BLaER1 treated with 17β-estradiol and CSF1 and Interleukin-3, amounts not matched to agents 10 nM and 100 nM (cell line): ENCODE measurements at regions not wholly inside any gene's neighbourhood (a gene's known extent, or its start where the extent isn't known, plus 50 kb on each side); places are given as distances from the start of the nearest gene placed in this dataset.

Source experiments
- H3K27ac ChIP-seq, 11 experiments: shearing (Covaris generic); formaldehyde crosslinking; 2 replicates each; pipeline ENCODE4 v1.8.1; 2022
- H3K27me3 ChIP-seq, 11 experiments: shearing (Covaris generic); formaldehyde crosslinking; 2 replicates each; pipeline ENCODE4 v1.8.1; 2022
- H3K36me3 ChIP-seq, 11 experiments: shearing (Covaris generic); formaldehyde crosslinking; 2 replicates each; pipeline ENCODE4 v1.8.1; 2022
- H3K4me1 ChIP-seq, 10 experiments: shearing (Covaris generic); formaldehyde crosslinking; 2 replicates each; pipeline ENCODE4 v1.8.1; 2022
- H3K4me2 ChIP-seq, 11 experiments: shearing (Covaris generic); formaldehyde crosslinking; 2 replicates each; pipeline ENCODE4 v1.8.1; 2022
- H3K4me3 ChIP-seq, 10 experiments: shearing (Covaris generic); formaldehyde crosslinking; 2 replicates each; pipeline ENCODE4 v1.8.1; 2022
- H3K9ac ChIP-seq, 11 experiments: shearing (Covaris generic); formaldehyde crosslinking; 2 replicates each; pipeline ENCODE4 v1.8.1; 2022
- H3K9me3 ChIP-seq, 11 experiments: shearing (Covaris generic); formaldehyde crosslinking; replicated peaks in 1 of 11; 2 replicates each; pipeline ENCODE4 v1.8.1; 2022
- H4K20me1 ChIP-seq, 11 experiments: shearing (Covaris generic); formaldehyde crosslinking; 2 replicates each; pipeline ENCODE4 v1.8.1; 2022
- Cebpa-rat ChIP-seq, 11 experiments: shearing (Covaris generic); IDR thresholded peaks; 2 replicates each; pipeline ENCODE4 v1.8.1; 2022

GRCh38 chr15:79178594-79178993 is 88.0 kb upstream of the RASGRF1 start:
- TF ChIP-seq Cebpa-rat (IDR thresholded peaks at IDR 0.05), result no peak
- H3K9me3 ChIP-seq, result no peaks in the 10 kb centered on the region
- H4K20me1 ChIP-seq, result no peaks in the 10 kb centered on the region
- H3K36me3 ChIP-seq, result no peaks in the 10 kb centered on the region
- H3K27ac ChIP-seq, result no peak overlapping the region
- H3K9ac ChIP-seq, result no peak overlapping the region
- H3K4me3 ChIP-seq, result no peak overlapping the region
- no peak overlapping the region for H3K4me2 ChIP-seq
- H3K27me3 ChIP-seq, result no peaks in the 10 kb centered on the region
- H3K4me1 ChIP-seq, result peaks cover 0 to 6% (median 0%) of the 10 kb centered on the region in 10 experiments; a peak in 1 of 20 replicates

- Histone ChIP-seq H3K4me1 (peaks cover 0 to 8% (median 0%) of the 10 kb centered on the region in 10 experiments; a peak in 3 of 20 replicates), H3K27me3 (no peaks in the 10 kb centered on the region), H4K20me1 (no peaks in the 10 kb centered on the region), H3K9ac (no peak overlapping the region), H3K4me3 (no peak overlapping the region), H3K27ac (no peak overlapping the region), H3K9me3 (no peaks in the 10 kb centered on the region), H3K4me2 (no peak overlapping the region), H3K36me3 (no peaks in the 10 kb centered on the region)
- TF ChIP-seq Cebpa-rat (IDR thresholded peaks at IDR 0.05), result no peak
Measured at GRCh38 chr15:79176151-79176550, 85.6 kb upstream of the RASGRF1 start.

- no peak overlapping the region for H3K4me2 ChIP-seq
- H3K4me3 ChIP-seq, result no peak overlapping the region
- no peaks in the 10 kb centered on the region for H4K20me1 ChIP-seq
- no peaks in the 10 kb centered on the region for H3K36me3 ChIP-seq
- no peaks in the 10 kb centered on the region for H3K27me3 ChIP-seq
- H3K9ac ChIP-seq, result no peak overlapping the region
- no peak for TF ChIP-seq Cebpa-rat (IDR thresholded peaks at IDR 0.05)
- no peaks in the 10 kb centered on the region for H3K9me3 ChIP-seq
- H3K4me1 ChIP-seq, result peaks cover 13 to 31% (median 25%) of the 10 kb centered on the region in 10 experiments; a peak in 19 of 20 replicates
- H3K27ac ChIP-seq, result no peak overlapping the region
Measured at GRCh38 chr15:79172801-79173460, 82.4 kb upstream of the RASGRF1 start.

- no peak overlapping the region for H3K27ac ChIP-seq
- peaks cover 0 to 3% (median 0%) of the 10 kb centered on the region in 11 experiments; a peak in 3 of 22 replicates for H3K9me3 ChIP-seq
- H3K9ac ChIP-seq, result no peak overlapping the region
- H4K20me1 ChIP-seq, result no peaks in the 10 kb centered on the region
- TF ChIP-seq Cebpa-rat (IDR thresholded peaks at IDR 0.05), result no peak
- no peaks in the 10 kb centered on the region for H3K36me3 ChIP-seq
- no peak overlapping the region for H3K4me2 ChIP-seq
- no peak overlapping the region for H3K4me3 ChIP-seq
- H3K4me1 ChIP-seq, result peaks cover 13 to 40% (median 34%) of the 10 kb centered on the region in 10 experiments; a peak in 19 of 20 replicates
- H3K27me3 ChIP-seq, result no peaks in the 10 kb centered on the region
Measured at GRCh38 chr15:79172032-79172481, 81.5 kb upstream of the RASGRF1 start.

GRCh38 chr15:79171320-79172031 is 80.9 kb upstream of the RASGRF1 start:
- Histone ChIP-seq H4K20me1 (no peaks in the 10 kb centered on the region), H3K4me2 (0 out of 22 replicates have a peak overlapping the region, but pooled peaks of 1 of the 11 experiments have one; percentile 8), H3K4me1 (peaks cover 13 to 46% (median 40%) of the 10 kb centered on the region in 10 experiments; a peak in 19 of 20 replicates), H3K4me3 (no peak overlapping the region), H3K27ac (no peak overlapping the region), H3K9me3 (peaks cover 0 to 9% (median 1%) of the 10 kb centered on the region in 11 experiments; a peak in 6 of 22 replicates), H3K36me3 (no peaks in the 10 kb centered on the region), H3K9ac (no peak overlapping the region), H3K27me3 (no peaks in the 10 kb centered on the region)
- no peak for TF ChIP-seq Cebpa-rat (IDR thresholded peaks at IDR 0.05)

GRCh38 chr15:79170256-79170664 is 79.7 kb upstream of the RASGRF1 start:
- no peak for TF ChIP-seq Cebpa-rat (IDR thresholded peaks at IDR 0.05)
- H3K27ac ChIP-seq, result no peak overlapping the region
- no peak overlapping the region for H3K9ac ChIP-seq

GRCh38 chr15:79169526-79170133 is 79.0 kb upstream of the RASGRF1 start:
- Histone ChIP-seq H3K36me3 (no peaks in the 10 kb centered on the region), H4K20me1 (no peaks in the 10 kb centered on the region), H3K27ac (no peak overlapping the region), H3K9ac (no peak overlapping the region), H3K27me3 (no peaks in the 10 kb centered on the region), H3K9me3 (peaks cover 9 to 27% (median 20%) of the 10 kb centered on the region in 11 experiments; a peak in 20 of 22 replicates), H3K4me2 (peak overlapping the region; percentile 4 to 46 (median 33); a peak in 16 of 22 replicates), H3K4me3 (no peak overlapping the region), H3K4me1 (peaks cover 13 to 58% (median 51%) of the 10 kb centered on the region in 10 experiments; a peak in 19 of 20 replicates)
- TF ChIP-seq Cebpa-rat (IDR thresholded peaks at IDR 0.05), result no peak

More at GRCh38 chr15:79170256-79170664, 79.7 kb upstream of the RASGRF1 start:
- Histone ChIP-seq H4K20me1 (no peaks in the 10 kb centered on the region), H3K4me3 (no peak overlapping the region), H3K9me3 (peaks cover 3 to 21% (median 14%) of the 10 kb centered on the region in 11 experiments; a peak in 20 of 22 replicates), H3K27me3 (no peaks in the 10 kb centered on the region), H3K4me2 (peak overlapping the region; percentile 4 to 46 (median 28); a peak in 15 of 22 replicates), H3K36me3 (no peaks in the 10 kb centered on the region), H3K4me1 (peaks cover 13 to 58% (median 51%) of the 10 kb centered on the region in 10 experiments; a peak in 19 of 20 replicates)

- Histone ChIP-seq H3K4me1 (peaks cover 13 to 58% (median 51%) of the 10 kb centered on the region in 10 experiments; a peak in 19 of 20 replicates), H3K9ac (no peak overlapping the region), H3K27ac (no peak overlapping the region), H3K4me2 (peak overlapping the region in 6 of 11 experiments; percentile 26 to 46 (median 36); a peak in 12 of 22 replicates), H3K9me3 (peaks cover 15 to 34% (median 26%) of the 10 kb centered on the region in 11 experiments; a peak in 20 of 22 replicates), H3K4me3 (no peak overlapping the region), H3K27me3 (no peaks in the 10 kb centered on the region), H4K20me1 (no peaks in the 10 kb centered on the region), H3K36me3 (no peaks in the 10 kb centered on the region)
- TF ChIP-seq Cebpa-rat (IDR thresholded peaks at IDR 0.05), result no peak
Measured at GRCh38 chr15:79168922-79169456, 78.4 kb upstream of the RASGRF1 start.
